ENCODE measurements at regions not wholly inside any gene's neighbourhood (a gene's known extent, or its start where the extent isn't known, plus 50 kb on each side); places are given as distances from the start of the nearest gene placed in this dataset.

DNA sequence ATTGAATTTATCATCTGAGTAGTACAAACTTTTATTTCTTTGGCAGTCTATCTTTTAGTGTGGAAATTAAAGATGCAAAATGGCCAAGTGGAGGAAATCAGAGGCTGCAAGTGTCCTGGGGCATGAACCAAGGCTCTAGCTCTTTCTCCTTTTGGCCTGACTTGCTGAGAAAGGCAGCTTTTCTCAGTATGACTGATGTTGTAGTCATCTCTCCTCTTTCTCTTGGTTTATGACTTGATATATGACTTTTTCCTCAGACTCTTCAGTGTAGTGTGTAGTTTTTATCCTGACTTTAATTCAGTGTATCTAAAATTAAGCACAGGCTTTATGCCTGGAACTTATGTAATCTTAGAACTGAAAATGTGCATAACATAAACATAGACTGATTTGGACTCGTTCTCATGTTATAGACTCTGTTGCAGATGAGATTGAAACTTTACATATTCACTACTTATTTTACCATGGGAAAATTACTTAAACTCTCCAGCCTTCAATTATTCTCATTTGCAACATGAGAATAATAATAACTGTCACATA is 65.7 kb downstream of the SLITRK5 start:
- Mint-ChIP-seq H3K4me1 (ENCODE audit: unreplicated experiment) (no peaks in the 10 kb centered on the region), H3K27me3 (ENCODE audit: unreplicated experiment) (peaks cover 2% of the 10 kb centered on the region), H3K9me3 (ENCODE audit: unreplicated experiment) (no peaks in the 10 kb centered on the region), H3K36me3 (ENCODE audit: low read depth, unreplicated experiment) (no peaks in the 10 kb centered on the region), H3K27ac (ENCODE audit: unreplicated experiment) (no peak overlapping the region), H3K4me3 (ENCODE audit: unreplicated experiment) (no peak overlapping the region)
- DNase-seq (ENCODE audit: low spot score) = no peak
- no peak for TF ChIP-seq CTCF (IDR thresholded peaks at IDR 0.05; ENCODE audit: unreplicated experiment)

- H3K9me3 Mint-ChIP-seq (ENCODE audit: unreplicated experiment) = no peaks in the 10 kb centered on the region
- H3K4me3 Mint-ChIP-seq (ENCODE audit: unreplicated experiment) = no peak overlapping the region
Measured at GRCh38 chr13:87754097-87754496, 82.9 kb downstream of the SLITRK5 start.

DNA sequence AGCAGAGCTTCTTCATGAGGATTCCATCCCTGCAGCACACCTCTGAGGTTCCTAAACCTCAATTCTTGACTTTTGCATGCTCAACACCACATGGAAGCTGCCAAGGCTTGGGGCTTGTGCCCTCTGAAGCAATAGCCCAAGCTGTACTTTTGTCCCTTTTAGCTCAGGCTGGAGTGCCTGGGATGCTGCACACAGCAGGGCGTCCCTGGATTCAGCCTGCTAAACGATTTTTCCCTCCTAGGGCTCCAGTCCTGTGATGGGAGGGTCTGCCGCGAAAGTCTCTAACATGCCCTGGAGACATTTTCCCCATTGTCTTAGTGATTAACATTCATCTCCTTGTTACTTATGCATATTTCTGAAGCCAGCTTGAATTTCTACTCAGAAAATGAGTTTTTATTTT is 98.3 kb downstream of the SLITRK5 start:
- H3K36me3 Mint-ChIP-seq (ENCODE audit: low read depth, unreplicated experiment) = no peaks in the 10 kb centered on the region
- H3K9me3 Mint-ChIP-seq (ENCODE audit: unreplicated experiment) = no peaks in the 10 kb centered on the region
- TF ChIP-seq CTCF (IDR thresholded peaks at IDR 0.05; ENCODE audit: unreplicated experiment) = no peak
- H3K27me3 Mint-ChIP-seq (ENCODE audit: unreplicated experiment) = no peaks in the 10 kb centered on the region
- H3K27ac Mint-ChIP-seq (ENCODE audit: unreplicated experiment) = no peak overlapping the region
- no peaks in the 10 kb centered on the region for H3K4me1 Mint-ChIP-seq (ENCODE audit: unreplicated experiment)
- H3K4me3 Mint-ChIP-seq (ENCODE audit: unreplicated experiment) = no peak overlapping the region
- DNase-seq (ENCODE audit: low spot score) = no peak

More at GRCh38 chr13:87754097-87754496, 82.9 kb downstream of the SLITRK5 start:
- Mint-ChIP-seq H3K4me1 (ENCODE audit: unreplicated experiment) (no peaks in the 10 kb centered on the region), H3K36me3 (ENCODE audit: low read depth, unreplicated experiment) (no peaks in the 10 kb centered on the region), H3K27me3 (ENCODE audit: unreplicated experiment) (no peaks in the 10 kb centered on the region), H3K27ac (ENCODE audit: unreplicated experiment) (no peak overlapping the region)
- TF ChIP-seq CTCF (IDR thresholded peaks at IDR 0.05; ENCODE audit: unreplicated experiment) = no peak
- no peak for DNase-seq (ENCODE audit: low spot score)

DNA sequence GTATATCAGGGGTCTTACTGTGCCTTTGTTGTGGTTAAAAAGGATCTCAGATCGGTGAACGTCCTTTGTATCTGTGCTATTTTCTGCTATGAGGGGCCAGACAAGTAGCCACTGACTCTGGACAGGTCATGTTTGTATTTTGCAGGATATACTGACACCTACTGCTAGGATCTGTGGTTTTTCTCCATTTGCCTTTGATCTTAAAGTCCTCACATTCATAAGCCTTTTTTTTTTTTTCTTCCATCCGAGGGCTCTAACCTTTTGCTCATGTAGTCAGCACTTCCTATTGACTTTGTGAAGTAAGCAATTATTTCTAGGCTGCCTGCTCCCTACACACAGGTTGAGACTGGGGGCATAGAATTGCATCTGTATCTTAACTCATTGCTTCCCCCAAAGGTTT is 106.2 kb downstream of the SLITRK5 start:
- no peak overlapping the region for H3K4me3 Mint-ChIP-seq (ENCODE audit: unreplicated experiment)
- no peaks in the 10 kb centered on the region for H3K27me3 Mint-ChIP-seq (ENCODE audit: unreplicated experiment)
- no peak overlapping the region for H3K27ac Mint-ChIP-seq (ENCODE audit: unreplicated experiment)
- TF ChIP-seq CTCF (IDR thresholded peaks at IDR 0.05; ENCODE audit: unreplicated experiment) = no peak
- peaks cover 2% of the 10 kb centered on the region for H3K4me1 Mint-ChIP-seq (ENCODE audit: unreplicated experiment)
- no peaks in the 10 kb centered on the region for H3K9me3 Mint-ChIP-seq (ENCODE audit: unreplicated experiment)
- no peak for DNase-seq (ENCODE audit: low spot score)
- no peaks in the 10 kb centered on the region for H3K36me3 Mint-ChIP-seq (ENCODE audit: low read depth, unreplicated experiment)

- no peak overlapping the region for H3K27ac Mint-ChIP-seq (ENCODE audit: unreplicated experiment)
- no peaks in the 10 kb centered on the region for H3K36me3 Mint-ChIP-seq (ENCODE audit: low read depth, unreplicated experiment)
- H3K4me1 Mint-ChIP-seq (ENCODE audit: unreplicated experiment) = peaks cover 2% of the 10 kb centered on the region
- no peak for DNase-seq (ENCODE audit: low spot score)
- TF ChIP-seq CTCF (IDR thresholded peaks at IDR 0.05; ENCODE audit: unreplicated experiment) = no peak
- no peaks in the 10 kb centered on the region for H3K9me3 Mint-ChIP-seq (ENCODE audit: unreplicated experiment)
- no peaks in the 10 kb centered on the region for H3K27me3 Mint-ChIP-seq (ENCODE audit: unreplicated experiment)
- no peak overlapping the region for H3K4me3 Mint-ChIP-seq (ENCODE audit: unreplicated experiment)
Measured at GRCh38 chr13:87778128-87778527, 107.0 kb downstream of the SLITRK5 start.
